H1 (cell line): ENCODE measurements at regions not wholly inside any gene's neighbourhood (a gene's known extent, or its start where the extent isn't known, plus 50 kb on each side); places are given as distances from the start of the nearest gene placed in this dataset.

ENCODE experiments used
- CBX5 ChIP-seq: fragments of 300-800, 300-1000 bp; sonication (generic); IDR thresholded peaks from 2 replicates; pipeline ENCODE4 v1.7.1; 2016; ENCODE audit warnings: antibody characterized with exemption, low read length, low read depth
- CEBPB ChIP-seq: IDR thresholded peaks from 2 replicates; pipeline ENCODE4 v1.6.1; 2012; ENCODE audit warnings: low read depth, low read length
- CHD2 ChIP-seq: IDR thresholded peaks from 2 replicates; pipeline ENCODE4 v1.6.1; 2012; ENCODE audit warnings: low read length, improper control_type of control experiment
- EZH2 ChIP-seq: fragments of 200-600 bp; sonication (generic); IDR thresholded peaks from 2 replicates; pipeline ENCODE4 v1.7.1; 2012; ENCODE audit warnings: low read depth, mild to moderate bottlenecking, moderate library complexity, low read length, inconsistent platforms; ENCODE audit not compliant: severe bottlenecking
- GABPA ChIP-seq: IDR thresholded peaks from 2 replicates; pipeline ENCODE4 v1.6.1; 2011; ENCODE audit warnings: mild to moderate bottlenecking, low read length, moderate library complexity, borderline replicate concordance; ENCODE audit not compliant: insufficient read depth
- HDAC6 ChIP-seq: IDR thresholded peaks from one replicate; pipeline ENCODE4 v1.7.1; 2012; ENCODE audit warnings: low read depth, mild to moderate bottlenecking, inconsistent platforms, low read length, moderate library complexity
- KDM4A ChIP-seq: IDR thresholded peaks from one replicate; pipeline ENCODE4 v1.7.1; 2012; ENCODE audit warnings: low read depth, mild to moderate bottlenecking, moderate library complexity, low read length, inconsistent platforms; ENCODE audit not compliant: severe bottlenecking
- POLR2A ChIP-seq, 2 experiments: IDR thresholded peaks; 1 replicate in 1 of 2; 2 replicates in 1 of 2; pipeline ENCODE4 v1.6.1; 2011; ENCODE audit warnings: low read depth in 2 of 2, low read length in 2 of 2, mild to moderate bottlenecking in 2 of 2; ENCODE audit errors: control extremely low read depth in 1 of 2
- POLR2AphosphoS5 ChIP-seq: IDR thresholded peaks from 2 replicates; pipeline ENCODE4 v1.6.1; 2011; ENCODE audit warnings: low read depth, low read length
- SIRT6 ChIP-seq: IDR thresholded peaks from one replicate; pipeline ENCODE4 v1.7.1; 2012; ENCODE audit warnings: low read length, inconsistent platforms
- TF ChIP-seq, protein P1 (sequence below), 3 experiments: IDR thresholded peaks; 1 replicate in 2 of 3; 2 replicates in 1 of 3; pipeline versions ENCODE4 v1.5.1 to v1.6.1; 2011; ENCODE audit warnings: low read length in 3 of 3, mild to moderate bottlenecking in 3 of 3, inconsistent platforms in 2 of 3, low read depth in 1 of 3, moderate library complexity in 1 of 3; ENCODE audit not compliant: insufficient read depth in 1 of 3; ENCODE audit errors: control extremely low read depth in 1 of 3
- TF ChIP-seq, protein P2 (sequence below): IDR thresholded peaks from 2 replicates; pipeline ENCODE4 v1.6.1; 2011; ENCODE audit warnings: low read length, improper control_type of control experiment

DNA sequence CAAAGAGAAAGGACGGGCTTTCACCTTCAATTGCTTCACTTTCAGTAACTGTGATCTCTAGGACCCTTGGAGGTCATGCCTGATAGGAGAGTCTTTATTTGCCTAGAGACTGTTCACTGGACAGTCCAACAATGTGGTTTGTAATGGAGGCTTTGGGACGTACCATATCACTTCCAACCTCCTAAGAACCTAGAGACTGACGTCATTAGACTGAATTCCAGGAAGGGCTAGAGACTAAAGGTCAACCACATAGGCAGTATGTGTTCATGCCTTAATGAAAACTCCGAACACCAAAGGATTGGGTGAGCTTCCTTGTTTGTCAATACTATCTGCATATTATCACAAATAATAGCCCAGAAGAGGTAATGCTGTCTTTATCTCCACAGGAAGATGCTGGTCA is 53.7 kb upstream of the CNTN5 start:
- TF ChIP-seq CHD2, result no peak
- TF ChIP-seq, protein P1, sequence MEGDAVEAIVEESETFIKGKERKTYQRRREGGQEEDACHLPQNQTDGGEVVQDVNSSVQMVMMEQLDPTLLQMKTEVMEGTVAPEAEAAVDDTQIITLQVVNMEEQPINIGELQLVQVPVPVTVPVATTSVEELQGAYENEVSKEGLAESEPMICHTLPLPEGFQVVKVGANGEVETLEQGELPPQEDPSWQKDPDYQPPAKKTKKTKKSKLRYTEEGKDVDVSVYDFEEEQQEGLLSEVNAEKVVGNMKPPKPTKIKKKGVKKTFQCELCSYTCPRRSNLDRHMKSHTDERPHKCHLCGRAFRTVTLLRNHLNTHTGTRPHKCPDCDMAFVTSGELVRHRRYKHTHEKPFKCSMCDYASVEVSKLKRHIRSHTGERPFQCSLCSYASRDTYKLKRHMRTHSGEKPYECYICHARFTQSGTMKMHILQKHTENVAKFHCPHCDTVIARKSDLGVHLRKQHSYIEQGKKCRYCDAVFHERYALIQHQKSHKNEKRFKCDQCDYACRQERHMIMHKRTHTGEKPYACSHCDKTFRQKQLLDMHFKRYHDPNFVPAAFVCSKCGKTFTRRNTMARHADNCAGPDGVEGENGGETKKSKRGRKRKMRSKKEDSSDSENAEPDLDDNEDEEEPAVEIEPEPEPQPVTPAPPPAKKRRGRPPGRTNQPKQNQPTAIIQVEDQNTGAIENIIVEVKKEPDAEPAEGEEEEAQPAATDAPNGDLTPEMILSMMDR (IDR thresholded peaks at IDR 0.05; ENCODE audit: control extremely low read depth in 1 of 3, insufficient read depth in 1 of 3, low read depth in 1 of 3, low read length in 3 of 3), result no peak
- no peak for TF ChIP-seq SIRT6
- TF ChIP-seq HDAC6, result no peak
- TF ChIP-seq CEBPB, result no peak
- no peak for TF ChIP-seq KDM4A
- no peak for TF ChIP-seq POLR2AphosphoS5
- no peak for TF ChIP-seq POLR2A (IDR thresholded peaks at IDR 0.05; ENCODE audit: control extremely low read depth in 1 of 2, low read depth in 2 of 2, low read length in 2 of 2)
- TF ChIP-seq, protein P2, sequence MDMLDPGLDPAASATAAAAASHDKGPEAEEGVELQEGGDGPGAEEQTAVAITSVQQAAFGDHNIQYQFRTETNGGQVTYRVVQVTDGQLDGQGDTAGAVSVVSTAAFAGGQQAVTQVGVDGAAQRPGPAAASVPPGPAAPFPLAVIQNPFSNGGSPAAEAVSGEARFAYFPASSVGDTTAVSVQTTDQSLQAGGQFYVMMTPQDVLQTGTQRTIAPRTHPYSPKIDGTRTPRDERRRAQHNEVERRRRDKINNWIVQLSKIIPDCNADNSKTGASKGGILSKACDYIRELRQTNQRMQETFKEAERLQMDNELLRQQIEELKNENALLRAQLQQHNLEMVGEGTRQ, result no peak
- no peak for TF ChIP-seq EZH2
- TF ChIP-seq CBX5, result no peak
- TF ChIP-seq GABPA, result no peak
